Tibial artery (tissue), 4 donors: ENCODE measurements at regions not wholly inside any gene's neighbourhood (a gene's known extent, or its start where the extent isn't known, plus 50 kb on each side); places are given as distances from the start of the nearest gene placed in this dataset.

ENCODE experiments used
- DNase-seq, 2 donors: peaks; one replicate each; pipeline ENCODE4 v3.0.0-alpha.2; 2019
- H3K27ac ChIP-seq, 2 donors: fragments of 200-600 bp; sonication (generic) in 1 of 2; 1 replicate in 1 of 2; 2 replicates in 1 of 2; pipeline ENCODE4 v1.5.1; 2018 to 2019; ENCODE audit warnings: mild to moderate bottlenecking in 1 of 2
- H3K27me3 ChIP-seq, 2 donors: fragments of 200-600 bp; sonication (generic) in 1 of 2; one replicate each; pipeline versions ENCODE4 v1.5.1 to v1.6.0; 2016 to 2019
- H3K36me3 ChIP-seq, 3 donors: fragments of 200-600 bp; sonication (generic) in 2 of 3; one replicate each; pipeline ENCODE4 v1.5.1; 2016 to 2019; ENCODE audit warnings: mild to moderate bottlenecking in 2 of 3
- H3K4me1 ChIP-seq, 4 donors: fragments of 200-600 bp; sonication (generic) in 2 of 4; 1 replicate in 3 of 4; 2 replicates in 1 of 4; pipeline ENCODE4 v1.5.1; 2016 to 2019
- H3K4me3 ChIP-seq, 2 donors: fragments of 200-600 bp; sonication (generic) in 1 of 2; 1 replicate in 1 of 2; 2 replicates in 1 of 2; pipeline ENCODE4 v1.5.1; 2018 to 2019; ENCODE audit warnings: mild to moderate bottlenecking in 2 of 2
- H3K9me3 ChIP-seq, 3 donors: fragments of 200-600 bp; sonication (generic) in 1 of 3; one replicate each; pipeline ENCODE4 v1.5.1; 2016 to 2019
- CTCF ChIP-seq, 2 experiments: fragments of 200-600 bp in 1 of 2; fragments of 450-650 bp in 1 of 2; IDR thresholded peaks; one replicate each; pipeline ENCODE4 v1.5.1; 2017 to 2019; ENCODE audit warnings: antibody characterized with exemption in 2 of 2, mild to moderate bottlenecking in 1 of 2, moderate library complexity in 1 of 2
- intact Hi-C: fragments of 100-400 bp; cut with DNase I; formaldehyde crosslinking; loops from one replicate; pipeline ENCODE4 v1.15.0; 2023; ENCODE audit warnings: low total_unique reads

GRCh38 chrX:131779741-131780140 is 235.9 kb downstream of the OR13H1 start:
- no peak for DNase-seq
- H3K27me3 ChIP-seq = no peaks in the 10 kb centered on the region
- H3K27ac ChIP-seq = no peak overlapping the region
- intact Hi-C loops = no loop called here
- H3K9me3 ChIP-seq = no peaks in the 10 kb centered on the region
- H3K4me1 ChIP-seq = peaks cover 0 to 9% (median 0%) of the 10 kb centered on the region in 4 donors
- TF ChIP-seq CTCF (IDR thresholded peaks at IDR 0.05) = no peak
- H3K4me3 ChIP-seq = no peak overlapping the region
- no peaks in the 10 kb centered on the region for H3K36me3 ChIP-seq

- no peak overlapping the region for H3K4me3 ChIP-seq
- no peak for TF ChIP-seq CTCF (IDR thresholded peaks at IDR 0.05)
- H3K27me3 ChIP-seq = no peaks in the 10 kb centered on the region
- intact Hi-C loops = no loop called here
- H3K27ac ChIP-seq = no peak overlapping the region
- H3K36me3 ChIP-seq = no peaks in the 10 kb centered on the region
- no peak for DNase-seq
- H3K9me3 ChIP-seq = no peaks in the 10 kb centered on the region
- H3K4me1 ChIP-seq = peaks cover 0 to 9% (median 0%) of the 10 kb centered on the region in 4 donors
Observed at GRCh38 chrX:131782646-131783045, 238.8 kb downstream of the OR13H1 start.

- Histone ChIP-seq H3K4me1 (peaks cover 0 to 3% (median 0%) of the 10 kb centered on the region in 4 donors), H3K9me3 (no peaks in the 10 kb centered on the region), H3K36me3 (no peaks in the 10 kb centered on the region), H3K27me3 (no peaks in the 10 kb centered on the region), H3K27ac (no peak overlapping the region), H3K4me3 (no peak overlapping the region)
- no peak for TF ChIP-seq CTCF (IDR thresholded peaks at IDR 0.05)
- intact Hi-C loops = no loop called here
- DNase-seq = no peak
Observed at GRCh38 chrX:131783555-131784308, 239.4 kb upstream of the STK26 start.

GRCh38 chrX:131789664-131790063 is 233.4 kb upstream of the STK26 start:
- DNase-seq = no peak
- H3K36me3 ChIP-seq = no peaks in the 10 kb centered on the region
- H3K4me1 ChIP-seq = no peaks in the 10 kb centered on the region
- no peaks in the 10 kb centered on the region for H3K9me3 ChIP-seq
- intact Hi-C loops = no loop called here
- H3K27me3 ChIP-seq = no peaks in the 10 kb centered on the region
- no peak for TF ChIP-seq CTCF (IDR thresholded peaks at IDR 0.05)
- H3K27ac ChIP-seq = no peak overlapping the region
- no peak overlapping the region for H3K4me3 ChIP-seq

GRCh38 chrX:131791608-131792355 is 231.3 kb upstream of the STK26 start:
- Histone ChIP-seq H3K36me3 (no peaks in the 10 kb centered on the region), H3K4me1 (peaks cover 0 to 6% (median 0%) of the 10 kb centered on the region in 4 donors), H3K27me3 (no peaks in the 10 kb centered on the region), H3K27ac (no peak overlapping the region), H3K9me3 (no peaks in the 10 kb centered on the region), H3K4me3 (no peak overlapping the region)
- intact Hi-C loops = no loop called here
- TF ChIP-seq CTCF (IDR thresholded peaks at IDR 0.05) = no peak
- no peak for DNase-seq
